Erythroblast (primary cell): ENCODE measurements at regions not wholly inside any gene's neighbourhood (a gene's known extent, or its start where the extent isn't known, plus 50 kb on each side); places are given as distances from the start of the nearest gene placed in this dataset.

Experiments used
- GATA1 ChIP-seq: IDR thresholded peaks from 2 replicates; pipeline ENCODE4 v1.6.1; 2011; ENCODE audit warnings: low read depth, mild to moderate bottlenecking, control low read depth, low read length, moderate library complexity
- POLR2A ChIP-seq: IDR thresholded peaks from 2 replicates; pipeline ENCODE4 v1.6.1; 2011; ENCODE audit warnings: mild to moderate bottlenecking, low read length

DNA sequence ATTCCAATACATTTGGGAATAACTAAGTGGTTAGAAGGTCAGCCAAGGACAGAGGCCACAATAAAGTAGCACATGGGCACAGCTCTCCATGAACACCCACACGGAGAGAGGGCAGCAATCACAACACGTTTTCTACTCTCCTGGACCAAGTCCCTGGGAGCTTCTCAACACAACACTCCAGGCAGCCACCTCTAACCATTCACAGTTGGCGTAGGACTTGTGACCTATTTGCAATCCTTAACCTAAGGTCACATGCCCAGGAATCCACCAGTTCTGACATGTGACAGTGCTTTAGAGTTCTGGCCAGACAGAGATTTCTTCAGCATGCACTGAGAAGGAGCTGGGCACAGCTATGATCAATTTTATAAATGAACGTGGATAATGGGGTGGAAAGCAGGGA lies 280.8 kb downstream of the SHQ1 start:
- TF ChIP-seq POLR2A (no peak), GATA1 (no peak)
